NCI-H146 treated with DMSO at 0.1 percent for 48 hours (cell line): ENCODE measurements at regions not wholly inside any gene's neighbourhood (a gene's known extent, or its start where the extent isn't known, plus 50 kb on each side); places are given as distances from the start of the nearest gene placed in this dataset.
A peak's percentile ranks its signal among the peaks of the same experiment; 100 is the strongest.

Source experiments
- DNase-seq: peaks from one replicate; lab custom pipeline; 2025; ENCODE audit not compliant: unreplicated experiment; lab: John Stamatoyannopoulos, UW

DNA sequence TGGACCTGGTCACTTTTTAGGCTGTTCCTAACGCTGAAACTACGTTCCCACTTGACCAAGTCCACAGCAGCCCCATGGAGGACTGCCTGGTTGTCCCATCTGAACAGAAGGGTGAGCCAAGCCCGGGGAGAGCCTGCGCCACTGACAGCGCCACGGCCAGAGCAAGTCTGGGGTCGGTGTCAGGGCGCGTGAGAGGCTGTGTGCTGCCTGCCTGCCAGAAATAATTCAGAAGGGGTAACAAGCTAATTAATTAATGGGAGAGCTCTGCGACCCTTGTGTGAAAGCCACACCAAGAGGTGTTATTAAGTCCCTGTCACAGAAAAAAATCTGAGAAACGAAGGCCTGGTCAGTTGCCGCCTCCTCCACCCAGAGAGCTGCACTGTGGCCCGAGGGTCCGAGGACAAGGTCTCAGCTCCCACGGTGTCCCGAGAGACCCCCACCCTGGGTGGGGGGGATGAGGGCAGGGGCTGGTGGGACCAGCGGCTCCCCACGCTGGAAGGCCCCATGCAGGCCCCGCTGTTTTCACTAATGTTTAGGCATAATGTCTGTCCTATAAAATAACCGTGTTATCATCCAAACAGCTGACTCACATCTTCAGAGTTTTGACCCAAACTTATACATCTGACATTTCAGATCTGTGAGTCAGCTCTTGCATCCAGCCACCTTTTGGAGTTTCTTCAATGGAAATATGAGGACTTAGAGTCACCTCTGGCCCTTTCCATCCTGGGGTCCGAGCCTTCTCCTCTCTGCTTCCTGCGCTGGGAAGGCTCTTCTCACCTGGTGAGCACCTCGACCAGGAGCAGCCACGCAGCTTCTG is 58.5 kb downstream of the DLL1 start:
- DNase-seq, result no peak

DNA sequence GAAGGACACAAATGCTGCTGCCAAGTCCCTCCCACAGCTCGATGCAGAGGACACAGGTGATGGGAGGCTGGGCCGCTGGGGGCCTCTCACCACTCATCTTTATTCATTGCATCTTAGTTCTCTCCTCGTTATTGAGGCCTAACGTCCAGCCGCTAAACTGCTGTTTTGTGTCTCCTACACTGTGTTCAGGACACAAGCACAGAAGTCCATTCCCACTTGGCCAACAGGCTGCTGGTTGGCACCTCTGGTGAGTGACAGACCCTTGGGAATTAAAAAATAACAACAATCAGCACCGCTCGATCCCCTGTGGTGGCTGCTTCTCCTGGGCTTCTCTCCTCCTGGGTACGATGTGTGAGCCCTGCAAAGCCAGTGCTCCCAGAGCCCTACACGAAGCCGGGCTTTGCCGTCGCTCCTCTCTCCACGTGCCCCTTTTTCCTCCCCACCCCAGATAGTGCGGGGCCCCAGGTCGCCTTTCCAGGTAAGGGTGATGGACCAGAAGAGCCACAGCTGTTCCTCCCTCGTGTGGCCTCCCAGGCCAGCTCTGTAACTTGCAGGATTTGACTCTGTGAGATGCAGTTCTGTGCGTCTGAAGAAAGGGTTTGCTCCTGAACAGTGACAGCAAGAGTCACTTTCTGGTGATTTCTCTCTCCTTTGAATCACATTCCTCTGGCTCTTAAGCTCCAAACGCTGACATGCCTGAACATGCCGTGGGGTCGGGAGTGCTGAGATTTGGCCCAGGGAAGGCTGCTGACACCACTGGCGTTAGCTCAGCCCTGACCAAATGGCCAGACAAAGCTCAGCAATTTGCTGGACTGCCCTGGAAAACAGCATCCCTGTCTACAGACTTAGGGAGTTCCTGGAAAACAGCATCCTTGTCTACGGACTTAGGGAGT is 59.3 kb downstream of the DLL1 start:
- no peak for DNase-seq

DNA sequence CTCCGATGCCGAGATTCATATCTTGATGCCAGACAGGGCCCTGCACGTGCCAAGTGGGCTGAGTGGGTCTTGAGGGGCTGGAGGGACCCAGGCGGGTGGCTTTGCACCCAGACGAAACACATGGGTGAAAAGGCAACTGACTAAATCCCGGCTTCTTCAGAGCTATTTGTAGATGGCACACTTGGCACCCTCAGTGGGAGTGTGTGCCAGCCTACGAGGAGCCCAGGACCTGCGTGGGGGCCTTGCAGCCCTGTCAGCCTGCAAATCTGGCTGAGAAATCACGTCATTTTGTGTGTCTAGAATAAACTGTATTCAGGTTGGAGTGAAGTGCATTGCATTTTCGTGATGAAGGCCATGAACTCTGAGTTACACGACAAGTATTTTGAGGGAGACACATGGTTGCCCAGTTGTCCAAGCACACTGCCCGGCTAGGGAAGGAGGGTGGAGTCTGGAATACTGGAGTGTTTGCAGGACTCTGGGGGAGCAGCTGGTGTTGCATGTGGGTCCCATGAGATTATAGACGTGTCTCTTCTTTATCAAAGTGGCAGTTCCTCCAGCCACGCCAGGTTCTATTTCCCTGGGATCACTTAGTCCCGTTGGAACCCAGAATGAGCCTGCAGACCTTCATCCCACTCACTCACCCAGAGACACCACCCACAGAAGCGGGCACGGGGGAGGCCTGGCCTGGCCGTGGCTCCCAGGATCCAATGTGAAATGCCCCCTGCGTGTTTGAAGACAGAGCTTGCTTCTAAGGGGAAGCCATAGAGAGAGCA is 60.2 kb downstream of the DLL1 start:
- no peak for DNase-seq

DNA sequence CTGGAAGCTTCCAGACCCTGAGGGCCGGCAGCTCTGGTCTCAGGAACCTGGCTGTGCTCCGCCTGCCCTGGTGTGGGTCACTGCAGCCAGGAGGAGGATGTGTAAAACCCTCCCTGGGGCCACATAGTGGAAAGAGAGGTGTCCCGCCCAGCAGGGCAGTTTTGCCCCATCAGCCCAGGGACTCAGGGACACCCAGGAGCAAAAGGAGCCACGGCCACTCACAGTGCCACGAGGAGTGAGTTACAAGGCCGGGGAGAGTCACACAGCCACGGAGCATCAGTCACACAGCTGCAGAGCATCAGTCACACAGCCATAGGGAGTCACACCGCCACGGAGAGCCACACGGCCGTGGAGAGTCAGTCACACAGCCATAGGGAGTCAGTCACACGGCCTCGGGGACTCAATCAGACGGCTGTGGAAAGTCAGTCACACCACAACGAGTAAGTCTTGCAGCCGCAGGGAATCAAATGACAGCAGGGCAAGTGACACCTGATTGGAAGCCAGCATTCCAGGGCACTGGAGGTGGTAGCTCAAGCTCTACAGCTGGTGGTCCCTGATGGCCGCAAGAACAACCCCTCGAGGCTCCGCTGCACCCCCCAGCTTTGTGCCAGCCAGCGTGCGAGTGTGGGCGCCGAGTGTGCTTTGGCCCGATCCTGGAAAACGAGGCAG is 60.9 kb downstream of the DLL1 start:
- no peak for DNase-seq

DNA sequence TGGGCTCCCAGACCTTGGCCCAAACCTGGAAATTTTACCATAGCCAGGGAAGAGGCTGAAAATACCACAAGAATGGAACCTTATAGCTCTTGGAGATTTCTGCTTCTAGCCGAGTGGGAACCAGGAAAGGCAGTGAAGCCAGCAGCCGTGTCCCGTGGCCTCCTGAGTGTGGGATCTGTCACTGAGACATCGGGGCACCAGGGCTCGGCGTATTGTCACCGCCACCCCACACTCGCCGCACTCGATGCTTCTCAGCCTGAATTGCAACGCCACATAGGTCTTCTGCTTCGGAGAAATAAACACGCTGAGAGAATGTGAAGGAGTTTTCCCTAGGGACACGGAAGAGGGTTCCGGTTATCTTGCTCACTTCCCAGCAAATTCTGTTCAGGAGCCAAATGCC is 61.5 kb downstream of the DLL1 start:
- DNase-seq, result no peak

DNA sequence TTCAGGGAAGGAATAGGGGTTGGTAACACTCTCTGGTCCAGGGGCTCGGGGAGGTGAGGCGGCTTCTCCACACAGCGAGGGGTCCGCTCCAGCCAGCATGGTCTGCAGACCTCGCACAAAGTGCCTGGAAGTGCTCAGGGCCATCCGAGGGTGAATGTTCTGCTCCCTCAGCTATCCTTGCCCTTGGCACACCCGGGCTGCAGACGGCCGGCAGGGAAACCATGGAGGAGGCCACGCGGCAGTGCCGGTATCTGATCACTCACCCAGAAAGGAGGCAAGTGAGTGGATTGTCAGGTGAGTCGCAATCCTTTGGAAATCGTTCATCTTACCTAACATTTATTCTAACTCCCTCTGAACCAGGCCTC is 62.0 kb downstream of the DLL1 start:
- DNase-seq, result no peak

DNA sequence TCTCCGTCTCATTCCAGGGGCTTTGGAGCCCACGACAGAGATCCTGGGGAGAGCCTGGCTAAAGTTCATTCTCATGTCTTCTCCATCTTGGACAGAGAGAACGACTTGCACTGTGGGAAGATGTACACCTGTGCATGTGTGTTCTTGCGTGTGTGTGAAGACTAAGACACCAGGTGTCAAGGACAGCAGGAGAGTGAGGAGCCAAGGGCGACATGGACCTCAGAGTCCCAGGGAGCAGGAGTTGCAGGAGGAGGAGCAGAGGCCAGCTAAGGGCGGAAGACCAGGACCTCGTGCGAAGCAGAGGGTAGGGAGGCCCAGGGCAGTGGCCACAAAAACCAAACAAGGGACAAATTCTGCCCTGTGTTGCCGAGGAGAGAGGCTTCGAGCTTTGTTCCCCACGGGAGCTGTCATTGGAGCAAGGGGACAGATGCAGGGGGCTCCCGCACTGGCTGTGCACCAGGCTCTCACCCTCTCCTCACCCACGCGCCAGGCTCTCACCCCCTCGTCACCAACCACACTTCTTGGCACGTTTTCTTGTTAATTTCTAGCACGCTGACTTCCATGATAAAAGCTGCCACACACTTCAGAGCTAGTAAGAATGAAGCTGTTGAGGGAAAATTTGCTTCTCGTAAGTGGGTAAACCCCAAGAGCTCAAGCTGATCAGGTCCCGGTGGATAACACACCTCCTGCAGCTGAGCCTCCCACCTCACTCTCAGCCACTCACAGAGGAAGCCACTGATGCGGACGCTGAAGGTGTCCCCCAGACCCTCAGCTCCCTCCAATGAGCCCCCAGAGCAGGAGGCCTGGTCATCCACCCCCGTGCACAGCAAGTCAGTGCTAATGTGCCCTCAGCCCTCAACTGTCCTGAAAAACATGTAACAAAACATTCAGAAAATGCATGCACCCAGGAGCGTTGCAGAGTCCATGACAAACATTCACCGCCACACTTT is 62.6 kb downstream of the DLL1 start:
- DNase-seq, result no peak

DNA sequence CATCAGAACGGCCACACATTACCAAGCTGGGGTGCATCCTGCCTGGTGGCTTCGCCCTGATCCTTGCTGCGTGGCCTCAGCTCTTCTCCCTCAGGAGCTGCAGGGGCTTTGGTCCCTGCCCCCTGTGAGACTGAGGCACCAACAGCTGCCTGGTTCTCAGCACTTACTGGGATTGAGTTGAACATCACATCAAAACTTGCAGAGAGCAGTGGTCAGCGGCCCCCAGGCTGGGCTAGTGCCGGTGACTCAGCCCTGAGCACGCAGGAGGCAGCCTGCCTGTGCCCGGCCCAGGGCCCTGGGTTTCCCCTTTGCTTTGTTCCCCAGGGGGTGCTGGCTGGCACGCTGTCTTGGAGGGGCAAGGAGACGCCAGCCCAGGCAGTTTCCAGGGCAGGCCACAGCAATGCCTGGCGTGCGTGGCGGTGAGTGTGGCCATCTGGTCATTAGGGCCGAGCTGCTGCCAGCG is 63.3 kb downstream of the DLL1 start:
- DNase-seq, result no peak

DNA sequence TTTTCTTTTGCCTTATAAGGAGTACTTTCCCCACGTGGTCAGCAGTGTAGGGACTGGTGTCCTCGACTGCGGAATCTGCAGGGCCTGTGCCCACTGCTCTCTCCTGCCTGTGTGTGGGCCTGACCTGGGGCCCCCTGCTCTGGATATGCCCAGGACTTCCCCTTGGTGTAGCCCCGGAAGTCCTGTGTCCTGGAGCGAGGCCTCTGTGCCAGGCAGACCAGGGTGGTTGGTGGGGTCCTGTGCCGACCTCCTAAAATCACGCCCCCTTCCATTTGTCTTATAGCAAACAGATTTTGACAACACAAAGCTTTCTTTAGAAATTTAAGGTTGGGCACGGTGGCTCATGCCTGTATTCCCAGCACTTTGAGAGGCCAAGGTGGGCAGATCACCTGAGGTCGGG is 64.2 kb downstream of the DLL1 start:
- DNase-seq, result no peak

DNA sequence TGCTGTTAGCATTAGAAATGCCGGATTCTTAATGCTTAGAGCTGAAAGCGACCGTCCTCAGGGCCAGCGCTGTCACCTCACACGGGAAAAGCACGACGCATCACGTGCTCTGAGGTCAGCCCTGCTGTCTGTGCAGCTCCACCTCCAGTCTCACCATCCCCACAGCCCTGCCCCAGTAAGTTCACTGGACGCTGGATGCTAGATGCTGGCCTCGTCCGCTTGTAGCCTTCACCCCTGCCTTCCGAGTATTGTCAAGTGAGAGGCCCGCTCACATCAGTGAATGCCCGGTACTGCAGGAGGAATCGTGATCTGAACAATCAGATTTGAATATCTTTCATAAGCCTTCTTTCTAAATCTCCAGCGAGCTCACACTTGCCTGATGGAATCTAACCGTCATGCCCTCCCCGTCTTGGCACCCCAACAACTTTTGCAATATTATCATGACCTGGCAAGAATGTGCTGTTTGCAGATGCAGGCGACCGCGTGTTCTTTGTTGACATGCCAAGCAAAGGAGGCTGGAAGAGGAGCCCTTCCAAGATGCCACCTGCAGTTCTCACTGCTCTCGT is 64.9 kb downstream of the DLL1 start:
- no peak for DNase-seq

DNA sequence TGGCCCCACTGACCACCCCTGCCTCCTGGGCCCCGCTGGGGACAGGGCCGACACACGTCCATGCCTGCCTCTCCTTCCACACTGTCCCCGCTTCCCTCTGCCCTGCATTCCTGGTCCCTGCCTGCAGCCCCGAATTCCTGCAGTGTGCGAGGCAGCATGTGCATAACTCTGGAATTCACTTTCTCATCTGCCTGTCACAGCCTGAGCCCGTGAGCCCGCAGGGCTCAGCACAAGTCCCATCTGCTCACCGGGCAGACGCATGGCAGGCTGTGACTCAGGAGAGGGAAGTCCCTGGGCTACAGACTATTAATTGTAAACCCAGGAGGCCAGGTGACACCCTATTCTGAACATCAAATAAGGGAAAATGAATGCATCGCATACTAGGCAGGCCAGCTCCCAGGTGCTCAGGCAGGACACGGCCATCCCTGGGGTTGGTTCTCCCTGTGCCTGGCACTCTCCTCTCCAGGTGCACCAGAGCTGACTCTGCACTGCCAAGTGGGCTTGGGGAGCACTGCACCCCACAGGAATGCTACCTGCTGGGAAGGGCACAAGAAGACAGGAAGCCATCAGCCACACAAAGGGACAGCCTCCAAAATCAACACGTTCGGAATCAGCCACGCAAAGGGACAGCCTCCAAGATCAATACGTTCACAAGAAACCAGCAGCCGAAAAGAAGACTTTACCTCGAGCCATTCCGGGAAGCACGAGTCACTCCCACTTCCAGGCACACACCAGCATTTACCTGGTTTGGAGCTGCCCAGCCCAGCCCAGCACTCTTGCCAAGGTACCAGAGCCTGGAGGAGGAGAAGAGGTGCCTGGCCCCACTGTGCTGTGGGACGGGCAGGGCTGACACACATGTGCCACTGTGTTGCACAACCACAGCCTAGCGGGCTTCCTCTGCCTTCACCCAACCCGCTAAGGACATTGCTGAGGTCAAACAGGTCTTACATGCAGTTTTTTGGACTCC is 65.9 kb downstream of the DLL1 start:
- peak; percentile 68 for DNase-seq

DNA sequence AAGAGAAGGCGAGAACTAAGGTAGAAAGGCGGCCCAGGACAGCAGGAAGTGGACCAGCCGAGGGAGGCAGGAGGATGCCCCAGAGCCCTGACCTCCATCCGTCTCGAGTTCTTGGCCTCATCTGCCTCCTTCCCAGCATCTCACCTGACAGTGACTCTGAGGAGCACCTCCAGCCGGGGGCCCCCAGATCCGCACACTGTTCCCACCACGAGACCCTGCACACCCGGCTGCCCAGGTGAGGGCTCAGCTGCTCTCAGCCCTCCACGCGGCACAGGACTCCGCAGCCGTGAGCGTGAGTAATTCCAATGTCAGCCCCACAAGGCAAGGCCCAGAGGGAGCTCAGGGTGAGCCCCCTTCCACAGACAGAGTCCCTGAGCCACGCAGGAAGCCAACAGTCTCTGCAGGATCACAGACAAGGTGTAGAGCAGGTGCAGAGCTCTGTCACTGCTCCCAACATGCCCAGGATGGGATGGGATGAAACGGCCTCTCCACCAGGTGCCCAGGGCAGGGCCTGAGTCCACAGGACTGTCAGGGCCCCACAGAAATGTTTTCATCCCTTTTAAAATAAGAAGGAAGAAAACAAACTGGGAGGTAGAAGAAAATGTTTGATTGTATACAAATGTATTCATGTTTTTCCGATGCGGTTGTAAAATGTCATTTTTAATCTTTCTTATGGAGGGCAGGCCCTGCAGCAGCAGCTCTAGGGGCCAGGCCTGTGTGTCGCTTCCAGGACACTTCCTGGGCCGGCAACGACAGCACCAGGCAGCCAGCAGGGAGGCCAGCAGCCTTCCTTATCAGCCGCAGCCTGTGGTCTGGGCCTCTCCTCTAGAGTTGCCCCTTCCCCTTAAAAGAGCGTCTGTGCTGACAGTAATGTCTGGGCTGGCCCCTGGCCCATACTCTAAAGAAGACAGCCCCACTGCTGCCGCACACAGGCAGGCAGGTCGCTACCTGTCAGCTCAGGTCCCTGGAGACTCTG is 66.9 kb downstream of the DLL1 start:
- no peak for DNase-seq

DNA sequence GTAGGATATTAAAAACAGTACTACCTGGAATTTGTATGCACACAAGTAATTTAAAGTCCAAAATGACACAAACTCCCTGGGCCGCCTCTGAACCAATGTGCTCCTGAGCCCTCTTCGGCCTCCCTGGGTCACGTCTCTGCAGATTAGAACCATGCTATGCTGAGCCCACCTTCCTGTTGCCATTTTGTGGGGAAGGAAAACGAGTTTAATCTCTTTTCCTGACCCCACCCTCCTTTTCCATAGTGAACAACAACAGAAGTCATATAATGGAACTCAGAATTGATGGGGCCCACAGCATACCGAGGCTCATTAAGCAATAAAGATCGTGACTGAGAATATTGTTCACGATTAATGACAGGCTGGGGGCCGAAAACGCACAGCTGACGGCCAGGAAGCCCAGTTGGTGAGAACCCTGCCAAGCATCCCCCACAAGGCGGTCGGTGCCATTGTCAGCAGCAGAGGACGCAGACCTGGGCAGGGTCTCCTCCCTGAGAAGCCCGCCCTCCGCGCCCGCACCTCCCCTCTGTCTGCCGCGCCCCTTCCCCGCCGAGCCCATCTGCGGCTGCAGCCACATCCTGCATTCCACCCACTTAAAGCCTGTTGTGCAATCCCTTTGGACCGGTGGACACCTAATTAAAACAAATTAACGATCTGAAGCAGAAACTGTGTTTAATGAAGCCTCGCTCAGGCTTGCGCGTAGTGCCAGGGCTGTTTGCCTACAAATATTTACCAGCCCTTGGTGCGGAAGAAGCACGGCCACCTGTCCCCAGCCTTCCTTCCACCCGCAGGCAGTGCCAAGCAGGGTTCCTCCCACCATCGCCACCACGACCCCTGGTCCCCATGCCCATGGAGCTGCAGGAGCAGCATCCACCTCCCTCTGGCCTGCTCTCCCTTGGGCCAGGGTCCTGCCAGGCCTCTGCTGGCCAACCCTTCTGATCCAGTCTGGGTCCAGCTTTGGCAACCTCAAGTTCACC is 68.1 kb downstream of the DLL1 start:
- DNase-seq, result peak; percentile 95

DNA sequence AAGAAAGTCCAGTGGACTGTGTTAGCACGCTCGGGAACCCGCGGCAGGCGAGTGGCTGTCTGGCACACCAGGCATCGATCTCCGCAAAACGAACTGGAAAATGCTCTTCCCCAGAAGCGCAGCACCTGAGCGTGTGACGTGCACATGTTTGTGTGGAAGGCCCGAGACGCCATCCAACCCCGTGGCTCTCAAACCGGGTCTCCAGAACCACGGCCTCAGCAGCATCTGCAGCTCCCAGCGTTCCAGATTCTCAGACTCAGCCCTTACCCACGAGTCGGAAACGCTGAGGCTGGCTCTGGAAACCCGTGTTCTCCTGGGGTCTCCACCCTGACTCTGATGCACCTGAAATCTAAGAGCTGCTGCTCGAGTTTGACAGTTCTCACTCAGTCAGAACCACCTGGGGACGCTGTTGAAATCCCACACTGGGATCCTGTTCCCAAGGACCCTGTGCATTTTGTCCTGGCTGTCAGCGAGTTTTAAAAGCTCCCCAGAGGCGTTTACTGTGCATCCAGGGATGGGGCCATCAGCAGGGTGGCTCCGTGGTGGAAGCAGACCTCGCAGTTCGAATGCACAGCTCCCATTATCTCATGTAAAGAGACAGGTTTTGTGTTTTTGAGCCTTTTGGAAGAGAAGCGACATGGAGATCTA is 69.0 kb downstream of the DLL1 start:
- DNase-seq, result no peak

DNA sequence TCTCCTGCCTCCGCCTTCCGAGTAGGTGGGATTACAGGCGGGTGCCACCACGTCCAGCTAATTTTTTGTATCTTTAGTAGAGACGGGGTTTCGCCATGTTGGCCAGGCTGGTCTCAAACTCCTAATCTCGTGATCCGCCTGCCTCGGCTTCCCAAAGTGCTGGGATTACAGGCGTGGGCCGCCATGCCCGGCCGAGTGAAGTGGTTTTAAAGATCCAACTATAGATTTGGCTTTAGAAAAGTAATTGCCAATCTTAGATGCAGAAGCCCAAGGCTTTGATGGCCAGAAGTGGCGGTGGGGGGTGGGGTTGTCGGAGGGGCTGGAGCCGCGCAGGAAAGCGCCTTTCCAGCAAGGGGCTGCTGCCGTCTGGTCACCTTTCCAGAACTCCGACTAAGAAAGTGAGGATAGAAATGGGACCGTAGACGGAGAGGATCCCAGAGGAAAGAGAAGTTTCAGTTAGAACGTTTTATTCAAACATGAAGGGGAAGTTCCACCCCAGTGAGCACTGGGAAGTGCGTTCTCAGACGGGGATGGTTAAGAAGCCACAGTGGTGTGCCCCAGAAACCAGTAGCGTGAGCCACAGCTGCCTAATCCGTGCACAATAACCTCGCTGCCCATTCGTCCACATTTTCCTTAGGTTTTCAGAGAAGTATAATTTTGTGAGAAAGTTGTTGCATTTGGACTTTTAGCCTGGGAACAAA is 69.7 kb downstream of the DLL1 start:
- no peak for DNase-seq
